ENCODE measurements at regions not wholly inside any gene's neighbourhood (a gene's known extent, or its start where the extent isn't known, plus 50 kb on each side); places are given as distances from the start of the nearest gene placed in this dataset.
"Not testable (repeated sequence)": the region's sequence is repeated elsewhere in the genome, so short reads cannot be mapped to it uniquely, and the experiment has no call there.

- H3K4me3 ChIP-seq: no peak overlapping the region
- H3K36me3 ChIP-seq: no peaks in the 10 kb centered on the region
- no peak for DNase-seq
- no peaks in the 10 kb centered on the region for H3K27me3 ChIP-seq
- no peaks in the 10 kb centered on the region for H3K9me3 ChIP-seq
Measured at GRCh38 chr18:52244658-52245057, 95.3 kb upstream of the DCC start.

GRCh38 chr18:52254367-52254766, 85.6 kb upstream of the DCC start:
- no peaks in the 10 kb centered on the region for H3K9me3 ChIP-seq
- no peaks in the 10 kb centered on the region for H3K27me3 ChIP-seq
- no peak for DNase-seq
- no peak overlapping the region for H3K4me3 ChIP-seq
- H3K36me3 ChIP-seq: no peaks in the 10 kb centered on the region

GRCh38 chr18:52257417-52257816, 82.6 kb upstream of the DCC start:
- DNase-seq, H3K4me3 ChIP-seq, H3K27me3 ChIP-seq, H3K9me3 ChIP-seq, H3K36me3 ChIP-seq: not testable (repeated sequence)

- H3K27me3 ChIP-seq: no peaks in the 10 kb centered on the region
- H3K4me3 ChIP-seq: no peak overlapping the region
- no peaks in the 10 kb centered on the region for H3K9me3 ChIP-seq
- DNase-seq: no peak
- no peaks in the 10 kb centered on the region for H3K36me3 ChIP-seq
Measured at GRCh38 chr18:52275817-52276216, 64.2 kb upstream of the DCC start.

GRCh38 chr18:52277785-52278184, 62.2 kb upstream of the DCC start:
- Histone ChIP-seq H3K27me3 (no peaks in the 10 kb centered on the region), H3K4me3 (no peak overlapping the region), H3K36me3 (no peaks in the 10 kb centered on the region), H3K9me3 (no peaks in the 10 kb centered on the region)
- DNase-seq: no peak

- Histone ChIP-seq H3K27me3 (no peaks in the 10 kb centered on the region), H3K36me3 (no peaks in the 10 kb centered on the region), H3K9me3 (no peaks in the 10 kb centered on the region), H3K4me3 (no peak overlapping the region)
- DNase-seq: no peak
Measured at GRCh38 chr18:52278191-52278590, 61.8 kb upstream of the DCC start.

GRCh38 chr18:52280702-52281101, 59.3 kb upstream of the DCC start:
- Histone ChIP-seq H3K36me3 (no peaks in the 10 kb centered on the region), H3K9me3 (no peaks in the 10 kb centered on the region), H3K27me3 (no peaks in the 10 kb centered on the region), H3K4me3 (no peak overlapping the region)
- no peak for DNase-seq

GRCh38 chr18:52283927-52284326, 56.1 kb upstream of the DCC start:
- Histone ChIP-seq H3K4me3 (no peak overlapping the region), H3K36me3 (no peaks in the 10 kb centered on the region), H3K27me3 (no peaks in the 10 kb centered on the region), H3K9me3 (no peaks in the 10 kb centered on the region)
- DNase-seq: no peak

GRCh38 chr18:52286675-52287074, 53.3 kb upstream of the DCC start:
- Histone ChIP-seq H3K27me3 (no peaks in the 10 kb centered on the region), H3K9me3 (no peaks in the 10 kb centered on the region), H3K4me3 (no peak overlapping the region), H3K36me3 (no peaks in the 10 kb centered on the region)
- DNase-seq: no peak

GRCh38 chr18:52287151-52287550, 52.8 kb upstream of the DCC start:
- Histone ChIP-seq H3K36me3 (no peaks in the 10 kb centered on the region), H3K27me3 (no peaks in the 10 kb centered on the region), H3K9me3 (no peaks in the 10 kb centered on the region), H3K4me3 (no peak overlapping the region)
- no peak for DNase-seq

- H3K9me3 ChIP-seq: no peaks in the 10 kb centered on the region
- no peak for DNase-seq
- H3K4me3 ChIP-seq: no peak overlapping the region
- H3K27me3 ChIP-seq: no peaks in the 10 kb centered on the region
- no peaks in the 10 kb centered on the region for H3K36me3 ChIP-seq
Measured at GRCh38 chr18:52288403-52289004, 51.5 kb upstream of the DCC start.

- no peaks in the 10 kb centered on the region for H3K36me3 ChIP-seq
- H3K9me3 ChIP-seq: no peaks in the 10 kb centered on the region
- H3K4me3 ChIP-seq: no peak overlapping the region
- DNase-seq: no peak
- no peaks in the 10 kb centered on the region for H3K27me3 ChIP-seq
Measured at GRCh38 chr18:52289392-52289791, 50.6 kb upstream of the DCC start.

All from MG63 (cell line).